TTC549 (cell line): ENCODE measurements at regions not wholly inside any gene's neighbourhood (a gene's known extent, or its start where the extent isn't known, plus 50 kb on each side); places are given as distances from the start of the nearest gene placed in this dataset.

ENCODE experiments used
- FAIRE-seq: peaks from 2 replicates; lab custom pipeline; 2012; peaks lifted over from hg19 to GRCh38; lab: Jason Lieb, UNC

- no peak for FAIRE-seq
Observed at GRCh38 chr7:68441645-68442044, 1156.6 kb upstream of the AUTS2 start.

- FAIRE-seq, result no peak
Observed at GRCh38 chr7:68442931-68443631, 1155.2 kb upstream of the AUTS2 start.

GRCh38 chr7:68444042-68444441 lies 1154.2 kb upstream of the AUTS2 start:
- no peak for FAIRE-seq

GRCh38 chr7:68444956-68445355 lies 1153.3 kb upstream of the AUTS2 start:
- no peak for FAIRE-seq

GRCh38 chr7:68446183-68446582 lies 1152.1 kb upstream of the AUTS2 start:
- FAIRE-seq, result no peak

- no peak for FAIRE-seq
Observed at GRCh38 chr7:68449099-68449498, 1149.2 kb upstream of the AUTS2 start.

- FAIRE-seq, result no peak
Observed at GRCh38 chr7:68449816-68450215, 1148.5 kb upstream of the AUTS2 start.

- FAIRE-seq, result no peak
Observed at GRCh38 chr7:68454931-68455330, 1143.3 kb upstream of the AUTS2 start.

- FAIRE-seq, result no peak
Observed at GRCh38 chr7:68456469-68456868, 1141.8 kb upstream of the AUTS2 start.

- no peak for FAIRE-seq
Observed at GRCh38 chr7:68457481-68457880, 1140.8 kb upstream of the AUTS2 start.

- FAIRE-seq, result no peak
Observed at GRCh38 chr7:68458010-68458908, 1140.0 kb upstream of the AUTS2 start.

GRCh38 chr7:68461430-68461829 lies 1136.8 kb upstream of the AUTS2 start:
- no peak for FAIRE-seq

GRCh38 chr7:68470836-68471435 lies 1127.3 kb upstream of the AUTS2 start:
- no peak for FAIRE-seq

GRCh38 chr7:68472688-68473087 lies 1125.6 kb upstream of the AUTS2 start:
- FAIRE-seq, result no peak

- FAIRE-seq, result no peak
Observed at GRCh38 chr7:68474661-68475216, 1123.5 kb upstream of the AUTS2 start.

- no peak for FAIRE-seq
Observed at GRCh38 chr7:68476966-68477365, 1121.3 kb upstream of the AUTS2 start.

GRCh38 chr7:68478326-68478725 lies 1119.9 kb upstream of the AUTS2 start:
- FAIRE-seq, result no peak

- FAIRE-seq, result no peak
Observed at GRCh38 chr7:68482800-68483199, 1115.5 kb upstream of the AUTS2 start.

- no peak for FAIRE-seq
Observed at GRCh38 chr7:68484731-68485130, 1113.5 kb upstream of the AUTS2 start.

- FAIRE-seq, result no peak
Observed at GRCh38 chr7:68485253-68485917, 1112.9 kb upstream of the AUTS2 start.

GRCh38 chr7:68488341-68489060 lies 1109.8 kb upstream of the AUTS2 start:
- FAIRE-seq, result no peak
